A673 (cell line): ENCODE measurements at regions not wholly inside any gene's neighbourhood (a gene's known extent, or its start where the extent isn't known, plus 50 kb on each side); places are given as distances from the start of the nearest gene placed in this dataset.

Experiments used
- BruUV-seq: library from RNA; stranded (reverse); fragments of 400-500 nt; replicated peaks from 2 replicates; lab custom pipeline; 2021; lab: Mats Ljungman, UMichigan
- CTCF ChIA-PET: fragments of 300-600 bp; sonication (Branson Sonifier 250); formaldehyde crosslinking; loops from one replicate; lab custom pipeline; 2022; ENCODE audit warnings: antibody characterized with exemption; lab: Charles Lee
- POLR2A ChIA-PET: fragments of 300-600 bp; sonication (Branson Sonifier 250); formaldehyde crosslinking; loops from one replicate; lab custom pipeline; 2022; ENCODE audit warnings: antibody characterized with exemption; ENCODE audit not compliant: low non-redundant PET; lab: Charles Lee
- DNase-seq: peaks from one replicate; pipeline ENCODE4 v3.0.0-alpha.2; 2015; ENCODE audit warnings: low spot score
- H3K27ac ChIP-seq: fragments of 200-600 bp; sonication (generic); 2 replicates; pipeline ENCODE4 v1.5.1; 2016; ENCODE audit warnings: mixed run types, low read depth, mild to moderate bottlenecking, mixed read lengths, antibody characterized with exemption, low read length; ENCODE audit not compliant: poor library complexity, severe bottlenecking
- H3K27me3 ChIP-seq: fragments of 200-600 bp; sonication (generic); replicated peaks from 2 replicates; pipeline ENCODE4 v1.6.1; 2017; ENCODE audit warnings: mixed run types, low read depth, mild to moderate bottlenecking, mixed read lengths, antibody characterized with exemption, low read length; ENCODE audit not compliant: insufficient read depth, poor library complexity
- H3K36me3 ChIP-seq: fragments of 200-600 bp; sonication (generic); 2 replicates; pipeline ENCODE4 v1.6.1; 2016; ENCODE audit warnings: mixed run types, mild to moderate bottlenecking, mixed read lengths, antibody characterized with exemption, low read length; ENCODE audit not compliant: insufficient read depth, poor library complexity, severe bottlenecking
- H3K4me1 ChIP-seq: fragments of 200-600 bp; sonication (generic); 2 replicates; pipeline ENCODE4 v1.6.1; 2017; ENCODE audit warnings: mixed run types, mild to moderate bottlenecking, mixed read lengths, antibody characterized with exemption, low read length; ENCODE audit not compliant: insufficient read depth, poor library complexity, severe bottlenecking
- H3K4me3 ChIP-seq: fragments of 200-600 bp; sonication (generic); 2 replicates; pipeline ENCODE4 v1.5.1; 2016; ENCODE audit warnings: low read depth, mixed run types, mild to moderate bottlenecking, mixed read lengths, low read length; ENCODE audit not compliant: poor library complexity, severe bottlenecking
- H3K9me3 ChIP-seq: fragments of 200-600 bp; sonication (generic); 2 replicates; pipeline ENCODE4 v1.6.1; 2016; ENCODE audit warnings: mixed run types, low read depth, mild to moderate bottlenecking, mixed read lengths, antibody characterized with exemption, low read length; ENCODE audit not compliant: poor library complexity, severe bottlenecking
- CTCF ChIP-seq: fragments of 300-800, 200-600 bp; sonication (generic); conservative IDR thresholded peaks from 2 replicates; pipeline ENCODE4 v1.5.1; 2017; ENCODE audit warnings: low read depth, mild to moderate bottlenecking, antibody characterized with exemption, low read length, moderate library complexity, mixed read lengths
- EZH2 ChIP-seq: fragments of 200-600 bp; sonication (generic); IDR thresholded peaks from 2 replicates; pipeline ENCODE4 v1.6.1; 2017; ENCODE audit warnings: borderline replicate concordance, low read depth, mild to moderate bottlenecking, mixed read lengths, antibody characterized with exemption, low read length; ENCODE audit not compliant: poor library complexity, severe bottlenecking
- intact Hi-C: fragments of 100-400 bp; cut with micrococcal nuclease; formaldehyde crosslinking; loops from one replicate; pipeline ENCODE4 v1.10.0; 2022; ENCODE audit not compliant: unreplicated experiment

DNA sequence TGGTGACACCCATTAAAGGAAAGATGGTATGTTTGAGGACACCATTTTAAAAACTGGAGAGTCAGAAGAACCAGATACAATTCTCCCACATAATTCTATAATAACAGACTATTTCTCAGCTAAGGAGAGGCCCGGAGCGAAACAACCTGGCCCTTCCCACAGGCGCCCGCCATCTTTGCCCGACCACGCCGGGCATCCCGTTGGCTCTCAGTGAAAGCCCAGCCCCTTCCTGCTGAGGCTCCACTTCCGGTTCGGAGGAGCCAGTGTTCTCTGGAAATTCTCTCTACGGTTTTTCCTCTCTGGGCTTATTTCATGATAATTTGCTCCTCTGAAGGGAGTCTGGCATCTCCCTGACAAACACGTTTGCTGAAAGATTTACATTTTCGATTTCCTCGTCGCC lies 175.7 kb downstream of the AXIN2 start:
- Histone ChIP-seq H3K36me3 (no peaks in the 10 kb centered on the region), H3K27me3 (no peaks in the 10 kb centered on the region), H3K9me3 (no peaks in the 10 kb centered on the region), H3K4me3 (no peak overlapping the region), H3K27ac (no peak overlapping the region), H3K4me1 (no peaks in the 10 kb centered on the region)
- no peak for DNase-seq
- intact Hi-C loops = no loop called here
- BruUV-seq = no TSS peak
- TF ChIP-seq EZH2 (no peak), CTCF (no peak)
- CTCF ChIA-PET = no interaction called here
- POLR2A ChIA-PET = no interaction called here

DNA sequence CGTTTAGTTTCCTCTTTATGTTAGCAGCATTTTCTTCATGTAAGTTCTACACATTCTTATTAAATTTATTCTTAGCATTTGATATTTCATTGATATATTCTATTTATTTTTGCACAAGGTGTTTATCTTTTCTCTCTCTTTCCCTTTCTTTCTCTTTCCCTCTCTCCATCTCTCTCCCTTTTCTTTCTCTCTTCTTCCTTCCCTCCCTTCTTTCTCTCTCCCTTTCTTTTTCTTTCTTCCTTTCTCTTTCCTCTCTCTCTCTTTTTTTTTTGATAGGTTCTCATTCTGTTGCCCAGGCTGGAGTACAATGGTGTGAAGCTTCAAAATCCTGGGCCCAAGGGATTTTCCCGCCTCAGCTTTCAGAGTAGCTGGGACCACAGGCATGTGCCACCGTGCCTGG lies 176.4 kb downstream of the AXIN2 start:
- CTCF ChIA-PET = no interaction called here
- Histone ChIP-seq H3K36me3 (no peaks in the 10 kb centered on the region), H3K4me3 (no peak overlapping the region), H3K4me1 (no peaks in the 10 kb centered on the region), H3K27me3 (no peaks in the 10 kb centered on the region), H3K27ac (no peak overlapping the region), H3K9me3 (no peaks in the 10 kb centered on the region)
- POLR2A ChIA-PET = no interaction called here
- intact Hi-C loops = no loop called here
- no peak for TF ChIP-seq CTCF
- TF ChIP-seq EZH2 = no peak
- DNase-seq = no peak
- no TSS peak for BruUV-seq

- H3K36me3 ChIP-seq = no peaks in the 10 kb centered on the region
- no peak for DNase-seq
- intact Hi-C loops = no loop called here
- H3K4me1 ChIP-seq = no peaks in the 10 kb centered on the region
- ChIA-PET POLR2A (no interaction called here), CTCF (no interaction called here)
- no peak overlapping the region for H3K27ac ChIP-seq
- no TSS peak for BruUV-seq
- H3K9me3 ChIP-seq = no peaks in the 10 kb centered on the region
- no peak overlapping the region for H3K4me3 ChIP-seq
- H3K27me3 ChIP-seq = no peaks in the 10 kb centered on the region
- TF ChIP-seq EZH2 = no peak
- TF ChIP-seq CTCF = no peak
Observed at GRCh38 chr17:65381152-65381551, 180.3 kb downstream of the AXIN2 start.
